ENCODE measurements at regions not wholly inside any gene's neighbourhood (a gene's known extent, or its start where the extent isn't known, plus 50 kb on each side); places are given as distances from the start of the nearest gene placed in this dataset.

- no peak for DNase-seq (ENCODE audit: low read depth)
- no peaks in the 10 kb centered on the region for H3K36me3 ChIP-seq (ENCODE audit: control insufficient read depth, insufficient read depth, low read length)
- TF ChIP-seq CTCF (IDR thresholded peaks at IDR 0.05; ENCODE audit: insufficient read depth, low read length, poor library complexity, severe bottlenecking), result no peak
- H3K4me3 ChIP-seq (ENCODE audit: low read depth, low read length), result no peak overlapping the region
- H3K27me3 ChIP-seq (ENCODE audit: control insufficient read depth, insufficient read depth, low read length), result no peaks in the 10 kb centered on the region
Observed at GRCh38 chrX:80354966-80355465, 65.2 kb upstream of the TENT5D start.

Measured in kidney epithelial cell (primary cell).